ENCODE measurements at regions not wholly inside any gene's neighbourhood (a gene's known extent, or its start where the extent isn't known, plus 50 kb on each side); places are given as distances from the start of the nearest gene placed in this dataset.
"Not testable (repeated sequence)": the region's sequence is repeated elsewhere in the genome, so short reads cannot be mapped to it uniquely, and the experiment has no call there.

DNA sequence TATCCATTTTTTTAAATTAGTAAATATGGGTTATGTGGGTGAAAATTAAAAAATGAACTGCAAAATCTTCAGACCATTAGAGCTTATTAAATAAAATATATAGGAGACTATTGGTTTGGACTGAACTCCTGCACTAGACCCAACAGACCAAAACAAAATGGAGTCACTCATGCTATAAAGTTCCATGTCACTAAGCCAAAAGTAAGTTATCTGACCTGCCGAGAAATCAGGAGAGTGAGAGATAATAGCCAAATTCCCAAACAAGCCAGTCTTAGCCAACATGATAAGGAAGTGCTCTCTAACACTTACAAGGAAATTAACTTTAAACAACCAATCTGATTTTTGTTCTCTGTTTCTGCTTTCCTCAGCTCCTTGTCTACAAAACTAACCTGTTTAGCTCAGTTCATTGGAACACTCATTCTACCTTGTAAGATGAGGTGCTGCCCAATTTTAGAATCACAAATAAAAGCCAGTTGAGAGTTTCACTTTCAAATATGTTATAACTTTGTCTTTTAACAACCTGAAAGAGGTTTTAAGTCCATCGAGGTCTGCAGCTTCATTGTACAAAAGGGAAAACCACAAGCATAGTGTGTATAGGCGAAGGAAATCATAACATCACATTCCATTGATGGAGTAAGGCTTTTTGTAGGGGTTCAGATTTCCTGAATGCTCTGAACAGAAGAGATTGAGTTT is 220.5 kb downstream of the TENT5A start:
- no peaks in the 10 kb centered on the region for H3K4me1 ChIP-seq (ENCODE audit: control insufficient read depth, insufficient read depth, low read length)

DNA sequence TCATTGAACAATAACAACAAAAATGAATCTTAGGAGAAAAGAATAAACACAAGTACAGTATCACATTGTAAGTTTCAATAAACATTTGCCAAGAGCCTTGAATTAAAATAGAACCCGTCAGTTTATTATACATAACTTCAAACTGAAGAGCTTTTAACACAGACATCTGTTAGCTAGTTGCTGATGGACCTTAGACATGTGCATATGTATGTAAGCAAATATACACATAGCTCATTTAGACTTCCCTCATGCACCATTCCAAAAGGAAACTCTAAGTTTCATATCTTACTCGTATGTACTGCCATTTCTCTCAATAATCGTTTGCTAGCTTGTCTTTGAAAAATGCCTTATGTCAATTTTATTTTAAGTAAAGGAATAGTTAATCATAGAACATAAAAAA is 235.0 kb downstream of the TENT5A start:
- no peak for DNase-seq
- peaks cover 2% of the 10 kb centered on the region for H3K9me3 ChIP-seq (replicated peaks; ENCODE audit: control insufficient read depth, low read depth, low read length)
- H3K36me3 ChIP-seq (ENCODE audit: control insufficient read depth, insufficient read depth, low read length) = no peaks in the 10 kb centered on the region
- no peaks in the 10 kb centered on the region for H3K27me3 ChIP-seq (ENCODE audit: control insufficient read depth, insufficient read depth, low read length)
- no peak overlapping the region for H3K27ac ChIP-seq (ENCODE audit: low read length)
- no peak overlapping the region for H3K4me3 ChIP-seq (ENCODE audit: low read length)
- no CpG with 5 or more reads among the region's 3 CpGs for WGBS (ENCODE audit: insufficient coverage)
- no peaks in the 10 kb centered on the region for H3K4me1 ChIP-seq (ENCODE audit: control insufficient read depth, insufficient read depth, low read length)

More for the DNA sequence above, 220.5 kb downstream of the TENT5A start:
- Histone ChIP-seq H3K36me3 (ENCODE audit: control insufficient read depth, insufficient read depth, low read length) (no peaks in the 10 kb centered on the region), H3K9me3 (replicated peaks; ENCODE audit: control insufficient read depth, low read depth, low read length) (no peaks in the 10 kb centered on the region), H3K27me3 (ENCODE audit: control insufficient read depth, insufficient read depth, low read length) (no peaks in the 10 kb centered on the region), H3K27ac (ENCODE audit: low read length) (no peak overlapping the region), H3K4me3 (ENCODE audit: low read length) (no peak overlapping the region)
- 67% methylated on average over 1 of the region's 3 CpGs for WGBS (ENCODE audit: insufficient coverage)
- no peak for DNase-seq

DNA sequence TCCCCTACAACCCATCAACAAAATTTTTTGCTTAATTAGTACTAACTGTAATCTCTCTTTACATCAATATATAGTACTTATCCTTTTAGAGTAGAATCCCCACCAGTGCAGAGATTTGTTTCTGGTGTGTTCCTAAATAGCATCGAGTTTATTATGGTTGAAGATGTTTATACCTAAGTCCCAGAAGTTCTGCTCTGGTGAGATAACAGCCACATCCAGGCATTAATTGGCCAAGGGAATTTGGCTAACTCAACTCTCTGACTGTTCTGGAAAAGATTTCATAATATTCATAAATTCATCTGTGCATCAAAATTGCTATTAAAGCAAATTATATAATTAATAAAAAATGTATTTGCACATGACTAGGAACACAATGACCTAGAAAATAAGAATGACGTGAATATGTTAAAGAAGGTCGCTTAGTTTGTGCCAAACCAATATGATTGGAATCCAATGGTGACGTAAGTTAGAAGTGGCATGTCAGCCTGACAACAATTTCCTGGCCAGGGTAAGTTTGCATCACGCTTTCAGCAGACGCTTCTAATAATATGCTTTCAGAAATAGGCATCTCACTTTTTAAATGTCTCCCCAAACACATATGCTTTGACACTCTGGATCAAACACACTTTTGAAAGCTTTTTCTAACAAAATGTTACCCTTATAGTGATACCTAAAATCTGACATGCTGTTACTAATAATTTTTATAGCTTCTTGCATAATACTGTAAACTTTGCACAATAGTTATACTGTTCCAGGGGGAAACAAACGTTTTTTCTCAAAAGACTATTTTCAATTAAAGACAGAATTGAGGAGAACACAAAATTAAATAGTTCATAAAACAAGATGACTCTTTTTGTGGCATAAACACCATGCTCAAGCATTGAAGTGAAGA is 236.7 kb downstream of the TENT5A start:
- 60% methylated on average over 2 of the region's 7 CpGs for WGBS (ENCODE audit: insufficient coverage)

DNA sequence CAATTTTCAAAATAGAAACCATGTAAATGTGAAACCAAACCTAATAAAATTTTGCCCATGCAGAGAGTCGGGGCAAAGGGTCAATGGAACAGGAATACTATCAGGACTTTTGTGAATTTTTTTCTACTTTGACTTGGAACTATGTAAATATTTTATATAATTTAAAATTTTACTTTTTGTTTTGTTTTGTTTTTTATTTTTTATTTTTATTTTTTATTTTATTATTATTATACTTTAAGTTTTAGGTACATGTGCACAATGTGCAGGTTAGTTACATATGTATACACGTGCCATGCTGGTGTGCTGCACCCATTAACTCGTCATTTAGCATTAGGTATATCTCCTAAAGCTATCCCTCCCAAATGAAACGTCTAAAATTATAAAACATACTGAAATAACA is 238.3 kb downstream of the TENT5A start:
- H3K4me3 ChIP-seq (ENCODE audit: low read length); H3K27ac ChIP-seq (ENCODE audit: low read length); H3K4me1 ChIP-seq (ENCODE audit: control insufficient read depth, insufficient read depth, low read length); H3K27me3 ChIP-seq (ENCODE audit: control insufficient read depth, insufficient read depth, low read length); H3K36me3 ChIP-seq (ENCODE audit: control insufficient read depth, insufficient read depth, low read length); DNase-seq; H3K9me3 ChIP-seq (replicated peaks; ENCODE audit: control insufficient read depth, low read depth, low read length): not testable (repeated sequence)
- WGBS (ENCODE audit: insufficient coverage) = no CpG with 5 or more reads among the region's 4 CpGs

More for the DNA sequence above, 236.7 kb downstream of the TENT5A start:
- no peaks in the 10 kb centered on the region for H3K36me3 ChIP-seq (ENCODE audit: control insufficient read depth, insufficient read depth, low read length)
- H3K27me3 ChIP-seq (ENCODE audit: control insufficient read depth, insufficient read depth, low read length) = no peaks in the 10 kb centered on the region
- no peak overlapping the region for H3K27ac ChIP-seq (ENCODE audit: low read length)
- peak; percentile 36 for DNase-seq
- no peaks in the 10 kb centered on the region for H3K4me1 ChIP-seq (ENCODE audit: control insufficient read depth, insufficient read depth, low read length)
- H3K9me3 ChIP-seq (replicated peaks; ENCODE audit: control insufficient read depth, low read depth, low read length) = peaks cover 2% of the 10 kb centered on the region
- H3K4me3 ChIP-seq (ENCODE audit: low read length) = no peak overlapping the region

DNA sequence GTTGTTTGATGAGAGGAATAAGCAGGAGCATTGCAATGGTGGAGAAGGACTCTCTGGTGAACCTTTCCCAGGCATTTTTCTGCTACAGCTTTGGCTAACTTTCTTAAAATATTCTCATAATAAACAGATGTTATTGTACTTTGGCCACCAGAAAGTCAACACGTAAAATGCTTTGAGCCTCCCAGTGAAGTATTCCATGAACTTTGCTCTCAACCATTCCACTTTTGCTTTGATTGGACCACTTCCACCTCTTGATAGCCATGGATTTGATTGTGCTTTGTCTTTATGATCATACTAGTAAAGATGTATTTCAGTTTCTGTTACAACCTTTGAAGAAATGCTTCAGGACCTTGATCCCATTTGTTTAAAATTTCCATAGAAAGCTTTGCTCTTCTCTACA is 241.1 kb downstream of the TENT5A start:
- no CpG with 5 or more reads among the region's 1 CpG for WGBS (ENCODE audit: insufficient coverage)
- Histone ChIP-seq H3K36me3 (ENCODE audit: control insufficient read depth, insufficient read depth, low read length) (no peaks in the 10 kb centered on the region), H3K4me3 (ENCODE audit: low read length) (no peak overlapping the region), H3K27me3 (ENCODE audit: control insufficient read depth, insufficient read depth, low read length) (no peaks in the 10 kb centered on the region), H3K27ac (ENCODE audit: low read length) (no peak overlapping the region), H3K9me3 (replicated peaks; ENCODE audit: control insufficient read depth, low read depth, low read length) (no peaks in the 10 kb centered on the region), H3K4me1 (ENCODE audit: control insufficient read depth, insufficient read depth, low read length) (no peaks in the 10 kb centered on the region)
- DNase-seq = peak; percentile 33

DNA sequence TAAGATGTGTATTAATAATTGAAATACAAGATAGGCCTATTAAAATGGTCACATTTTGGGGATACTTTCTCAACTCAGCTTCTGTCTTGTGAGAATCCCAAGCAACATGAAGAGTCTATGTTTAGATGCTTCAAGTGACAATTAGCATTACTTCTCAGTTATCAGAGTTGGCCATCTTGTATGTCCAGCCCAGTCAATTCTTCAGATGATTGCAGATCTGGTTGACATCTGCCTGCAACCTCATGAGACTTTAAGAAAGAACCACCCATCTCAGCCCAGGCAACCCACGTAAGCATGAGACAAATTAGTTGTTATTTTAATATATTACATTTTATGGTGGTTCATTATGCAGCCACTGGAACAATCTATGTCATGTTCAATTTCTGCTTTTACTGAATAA is 256.5 kb downstream of the TENT5A start:
- no CpG with 5 or more reads among the region's 1 CpG for WGBS (ENCODE audit: insufficient coverage)
- DNase-seq = no peak

DNA sequence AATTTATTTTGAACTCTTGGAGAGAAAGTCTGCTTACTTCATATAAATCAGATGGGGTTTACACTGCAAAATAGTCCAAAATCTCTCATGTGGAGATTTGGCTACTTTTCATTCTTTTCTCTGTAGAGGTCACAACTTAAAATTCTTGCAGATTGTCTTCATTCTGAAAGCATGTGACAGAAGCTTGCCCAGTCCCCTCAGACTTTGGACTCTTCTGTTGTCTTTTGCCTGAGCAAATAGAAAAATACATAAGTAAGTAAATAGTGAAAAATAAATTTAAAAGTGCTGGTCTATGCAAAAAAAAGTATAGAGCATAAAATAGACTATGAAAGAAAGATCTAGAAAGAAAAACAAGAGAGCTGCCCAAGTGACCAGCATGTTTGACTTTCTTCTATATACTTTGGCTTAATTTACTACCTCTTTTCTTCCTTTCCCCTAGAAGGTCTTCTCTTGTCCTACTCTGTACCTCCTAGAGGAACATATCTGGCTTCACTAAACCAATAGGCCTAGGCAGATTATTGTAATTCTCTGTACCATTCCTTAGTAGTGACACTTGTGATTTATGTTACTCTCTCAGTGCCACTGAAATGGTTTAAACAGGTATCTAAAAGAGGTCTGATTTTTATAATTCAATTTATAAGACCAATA is 260.9 kb downstream of the TENT5A start:
- DNase-seq = peak; percentile 48

More for the DNA sequence above, 256.5 kb downstream of the TENT5A start:
- Histone ChIP-seq H3K9me3 (replicated peaks; ENCODE audit: control insufficient read depth, low read depth, low read length) (no peaks in the 10 kb centered on the region), H3K36me3 (ENCODE audit: control insufficient read depth, insufficient read depth, low read length) (no peaks in the 10 kb centered on the region), H3K27me3 (ENCODE audit: control insufficient read depth, insufficient read depth, low read length) (no peaks in the 10 kb centered on the region), H3K4me3 (ENCODE audit: low read length) (no peak overlapping the region), H3K27ac (ENCODE audit: low read length) (no peak overlapping the region), H3K4me1 (ENCODE audit: control insufficient read depth, insufficient read depth, low read length) (no peaks in the 10 kb centered on the region)

DNA sequence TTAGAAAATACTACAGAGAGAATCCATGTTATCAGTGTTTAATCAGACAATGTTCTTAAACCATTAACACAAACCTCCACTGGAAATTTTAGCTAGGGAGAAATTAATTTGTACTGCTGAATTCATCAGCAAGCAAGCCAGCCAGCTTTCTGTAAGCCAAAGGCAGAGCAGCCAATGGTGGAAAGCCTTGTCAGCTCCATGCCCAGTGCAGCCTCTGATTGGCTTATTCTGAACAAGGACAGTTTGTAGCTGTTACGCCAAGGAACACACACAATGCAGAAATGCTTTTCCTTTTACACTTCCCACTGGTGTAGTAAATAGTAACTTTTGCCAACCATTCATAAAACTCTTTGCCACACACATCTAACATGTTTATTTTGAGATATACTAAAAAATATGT is 265.0 kb downstream of the TENT5A start:
- Histone ChIP-seq H3K36me3 (ENCODE audit: control insufficient read depth, insufficient read depth, low read length) (no peaks in the 10 kb centered on the region), H3K4me1 (ENCODE audit: control insufficient read depth, insufficient read depth, low read length) (no peaks in the 10 kb centered on the region), H3K27me3 (ENCODE audit: control insufficient read depth, insufficient read depth, low read length) (no peaks in the 10 kb centered on the region), H3K9me3 (replicated peaks; ENCODE audit: control insufficient read depth, low read depth, low read length) (no peaks in the 10 kb centered on the region), H3K27ac (ENCODE audit: low read length) (no peak overlapping the region), H3K4me3 (ENCODE audit: low read length) (no peak overlapping the region)
- DNase-seq = peak; percentile 53
- WGBS (ENCODE audit: insufficient coverage) = no CpG with 5 or more reads among the region's 1 CpG

More for the DNA sequence above, 260.9 kb downstream of the TENT5A start:
- Histone ChIP-seq H3K4me1 (ENCODE audit: control insufficient read depth, insufficient read depth, low read length) (no peaks in the 10 kb centered on the region), H3K27me3 (ENCODE audit: control insufficient read depth, insufficient read depth, low read length) (no peaks in the 10 kb centered on the region), H3K36me3 (ENCODE audit: control insufficient read depth, insufficient read depth, low read length) (no peaks in the 10 kb centered on the region), H3K27ac (ENCODE audit: low read length) (no peak overlapping the region), H3K9me3 (replicated peaks; ENCODE audit: control insufficient read depth, low read depth, low read length) (no peaks in the 10 kb centered on the region), H3K4me3 (ENCODE audit: low read length) (no peak overlapping the region)

DNA sequence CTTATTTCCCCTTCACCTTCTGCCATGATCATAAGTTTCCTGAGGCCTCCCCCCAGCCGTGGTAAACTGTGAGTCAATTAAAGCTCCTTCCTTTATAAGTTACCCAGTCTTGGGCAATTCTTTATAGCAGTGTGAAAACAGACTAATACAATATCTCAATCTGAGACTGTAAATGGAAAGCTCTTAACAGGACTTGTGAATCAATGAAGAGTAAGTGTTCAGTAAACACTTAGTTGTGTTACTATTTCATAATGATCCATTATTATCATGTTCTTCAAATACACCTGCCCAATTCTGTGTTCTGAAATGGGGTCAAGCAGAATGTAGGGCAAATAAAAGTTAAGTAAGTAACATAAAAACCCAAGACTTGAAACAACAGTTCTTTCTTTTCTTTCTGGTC is 266.2 kb downstream of the TENT5A start:
- no peak overlapping the region for H3K4me3 ChIP-seq (ENCODE audit: low read length)
- H3K9me3 ChIP-seq (replicated peaks; ENCODE audit: control insufficient read depth, low read depth, low read length) = no peaks in the 10 kb centered on the region
- no peaks in the 10 kb centered on the region for H3K36me3 ChIP-seq (ENCODE audit: control insufficient read depth, insufficient read depth, low read length)
- DNase-seq = no peak
- no peaks in the 10 kb centered on the region for H3K4me1 ChIP-seq (ENCODE audit: control insufficient read depth, insufficient read depth, low read length)
- WGBS (ENCODE audit: insufficient coverage) = no CpG with 5 or more reads among the region's 1 CpG
- H3K27me3 ChIP-seq (ENCODE audit: control insufficient read depth, insufficient read depth, low read length) = no peaks in the 10 kb centered on the region
- H3K27ac ChIP-seq (ENCODE audit: low read length) = no peak overlapping the region

DNA sequence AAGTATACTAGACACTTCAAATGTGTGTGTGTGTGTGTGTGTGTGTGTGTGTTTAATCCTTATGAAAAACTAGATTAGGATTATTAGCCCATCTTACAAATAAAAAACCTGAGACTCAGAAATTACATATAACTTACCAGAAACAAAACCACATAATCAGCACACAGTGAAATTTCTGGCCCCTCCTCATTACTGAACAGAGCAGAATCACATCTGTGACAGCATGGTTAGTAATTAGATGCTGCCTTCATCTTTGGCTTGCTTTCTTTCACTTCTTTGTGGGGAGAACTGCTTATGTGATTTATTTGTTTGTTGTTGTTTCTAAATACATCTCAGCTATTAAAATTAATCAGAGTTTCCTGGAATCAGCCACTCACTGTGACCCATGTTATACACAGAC is 267.1 kb downstream of the TENT5A start:
- H3K9me3 ChIP-seq (replicated peaks; ENCODE audit: control insufficient read depth, low read depth, low read length) = no peaks in the 10 kb centered on the region
- H3K4me3 ChIP-seq (ENCODE audit: low read length) = no peak overlapping the region
- H3K27ac ChIP-seq (ENCODE audit: low read length) = no peak overlapping the region
- no peaks in the 10 kb centered on the region for H3K36me3 ChIP-seq (ENCODE audit: control insufficient read depth, insufficient read depth, low read length)
- no peak for DNase-seq
- H3K27me3 ChIP-seq (ENCODE audit: control insufficient read depth, insufficient read depth, low read length) = no peaks in the 10 kb centered on the region
- H3K4me1 ChIP-seq (ENCODE audit: control insufficient read depth, insufficient read depth, low read length) = no peaks in the 10 kb centered on the region

Measured in muscle of leg (tissue), 3 donors.